K562 (cell line): ENCODE measurements at regions not wholly inside any gene's neighbourhood (a gene's known extent, or its start where the extent isn't known, plus 50 kb on each side); places are given as distances from the start of the nearest gene placed in this dataset.

Experiments
- DACH1 ChIP-seq: fragments of 450-650 bp; IDR thresholded peaks from 2 replicates; pipeline ENCODE4 v1.6.1; 2018; ENCODE audit not compliant: partially characterized antibody
- POLR2A ChIP-seq: fragments of 450-650 bp; conservative IDR thresholded peaks from 2 replicates; pipeline ENCODE4 v1.6.1; 2016
- PURB ChIP-seq: sonication (generic); formaldehyde crosslinking; IDR thresholded peaks from 2 replicates; pipeline ENCODE4 v1.9.0; 2021; ENCODE audit warnings: low read depth, mild to moderate bottlenecking, missing genetic modification reagents
- ZBTB43 ChIP-seq: sonication (generic); formaldehyde crosslinking; IDR thresholded peaks from 2 replicates; pipeline ENCODE4 v1.8.0; 2023; ENCODE audit warnings: mild to moderate bottlenecking, missing genetic modification reagents

- TF ChIP-seq POLR2A (no peak), PURB (CRISPR knock-in tag) (no peak), ZBTB43 (no peak), DACH1 (no peak)
Measured at GRCh38 chr5:98349990-98350365, 423.5 kb upstream of the RGMB start.
